Prostate gland (tissue), 2 donors: ENCODE measurements at regions not wholly inside any gene's neighbourhood (a gene's known extent, or its start where the extent isn't known, plus 50 kb on each side); places are given as distances from the start of the nearest gene placed in this dataset.

ENCODE experiments used
- POLR2A ChIP-seq: fragments of 450-650 bp; IDR thresholded peaks from one replicate; pipeline ENCODE4 v1.6.1; 2016; ENCODE audit warnings: antibody characterized with exemption, mild to moderate bottlenecking
- POLR2AphosphoS5 ChIP-seq: sonication (generic); formaldehyde crosslinking; IDR thresholded peaks from one replicate; pipeline ENCODE4 v1.6.1; 2017; ENCODE audit warnings: antibody characterized with exemption
- TF ChIP-seq, protein P1 (sequence below), 4 experiments: fragments of 200-600 bp in 2 of 4; fragments of 450-650 bp in 2 of 4; sonication (generic) in 2 of 4; IDR thresholded peaks; 1 replicate in 3 of 4; 2 replicates in 1 of 4; pipeline ENCODE4 v1.5.1; 2016 to 2019; ENCODE audit warnings: antibody characterized with exemption in 4 of 4, mild to moderate bottlenecking in 2 of 4, moderate library complexity in 2 of 4

GRCh38 chr1:198915327-198916231 lies 276.7 kb downstream of the PTPRC start:
- TF ChIP-seq, protein P1, sequence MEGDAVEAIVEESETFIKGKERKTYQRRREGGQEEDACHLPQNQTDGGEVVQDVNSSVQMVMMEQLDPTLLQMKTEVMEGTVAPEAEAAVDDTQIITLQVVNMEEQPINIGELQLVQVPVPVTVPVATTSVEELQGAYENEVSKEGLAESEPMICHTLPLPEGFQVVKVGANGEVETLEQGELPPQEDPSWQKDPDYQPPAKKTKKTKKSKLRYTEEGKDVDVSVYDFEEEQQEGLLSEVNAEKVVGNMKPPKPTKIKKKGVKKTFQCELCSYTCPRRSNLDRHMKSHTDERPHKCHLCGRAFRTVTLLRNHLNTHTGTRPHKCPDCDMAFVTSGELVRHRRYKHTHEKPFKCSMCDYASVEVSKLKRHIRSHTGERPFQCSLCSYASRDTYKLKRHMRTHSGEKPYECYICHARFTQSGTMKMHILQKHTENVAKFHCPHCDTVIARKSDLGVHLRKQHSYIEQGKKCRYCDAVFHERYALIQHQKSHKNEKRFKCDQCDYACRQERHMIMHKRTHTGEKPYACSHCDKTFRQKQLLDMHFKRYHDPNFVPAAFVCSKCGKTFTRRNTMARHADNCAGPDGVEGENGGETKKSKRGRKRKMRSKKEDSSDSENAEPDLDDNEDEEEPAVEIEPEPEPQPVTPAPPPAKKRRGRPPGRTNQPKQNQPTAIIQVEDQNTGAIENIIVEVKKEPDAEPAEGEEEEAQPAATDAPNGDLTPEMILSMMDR (IDR thresholded peaks at IDR 0.05) = no peak
- TF ChIP-seq POLR2AphosphoS5 = no peak
- TF ChIP-seq POLR2A = no peak
